ENCODE measurements at regions not wholly inside any gene's neighbourhood (a gene's known extent, or its start where the extent isn't known, plus 50 kb on each side); places are given as distances from the start of the nearest gene placed in this dataset.

GRCh38 chr13:22288496-22288895, 617.6 kb downstream of the FGF9 start:
- H3K4me3 ChIP-seq (replicated peaks; ENCODE audit: low read depth, low read length), result no peak overlapping the region
- DNase-seq (ENCODE audit: low read depth), result no peak
- TF ChIP-seq CTCF (IDR thresholded peaks at IDR 0.05; ENCODE audit: low read length, missing control alignments), result no peak

- no peak overlapping the region for H3K4me3 ChIP-seq (replicated peaks; ENCODE audit: low read depth, low read length)
- no peak for TF ChIP-seq CTCF (IDR thresholded peaks at IDR 0.05; ENCODE audit: low read length, missing control alignments)
- DNase-seq (ENCODE audit: low read depth), result no peak
Observed at GRCh38 chr13:22289711-22290110, 618.8 kb downstream of the FGF9 start.

DNA sequence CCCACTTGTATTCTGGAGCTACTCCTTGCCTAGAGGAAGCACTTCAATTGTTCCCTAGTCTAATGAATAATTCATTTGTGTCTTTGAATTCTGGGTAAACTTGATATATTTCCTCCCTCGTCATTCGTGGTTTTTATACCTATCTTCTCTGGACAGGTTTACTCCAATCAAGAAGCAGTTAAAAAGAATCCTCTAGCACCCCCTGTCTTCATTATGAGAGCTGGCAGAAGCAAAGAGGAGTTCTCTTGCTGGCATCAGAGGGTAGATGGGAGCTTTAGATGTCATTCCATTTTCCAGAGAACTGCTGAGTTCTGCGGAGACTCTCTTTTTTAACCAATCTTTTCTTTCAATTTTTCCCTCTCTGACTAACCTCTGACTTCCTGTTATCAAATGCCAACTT, 627.7 kb downstream of the FGF9 start:
- TF ChIP-seq CTCF (IDR thresholded peaks at IDR 0.05; ENCODE audit: low read length, missing control alignments), result no peak
- no peak overlapping the region for H3K4me3 ChIP-seq (replicated peaks; ENCODE audit: low read depth, low read length)
- no peak for DNase-seq (ENCODE audit: low read depth)

GRCh38 chr13:22311734-22312404, 641.0 kb downstream of the FGF9 start:
- DNase-seq (ENCODE audit: low read depth), result no peak
- no peak for TF ChIP-seq CTCF (IDR thresholded peaks at IDR 0.05; ENCODE audit: low read length, missing control alignments)
- no peak overlapping the region for H3K4me3 ChIP-seq (replicated peaks; ENCODE audit: low read depth, low read length)

DNA sequence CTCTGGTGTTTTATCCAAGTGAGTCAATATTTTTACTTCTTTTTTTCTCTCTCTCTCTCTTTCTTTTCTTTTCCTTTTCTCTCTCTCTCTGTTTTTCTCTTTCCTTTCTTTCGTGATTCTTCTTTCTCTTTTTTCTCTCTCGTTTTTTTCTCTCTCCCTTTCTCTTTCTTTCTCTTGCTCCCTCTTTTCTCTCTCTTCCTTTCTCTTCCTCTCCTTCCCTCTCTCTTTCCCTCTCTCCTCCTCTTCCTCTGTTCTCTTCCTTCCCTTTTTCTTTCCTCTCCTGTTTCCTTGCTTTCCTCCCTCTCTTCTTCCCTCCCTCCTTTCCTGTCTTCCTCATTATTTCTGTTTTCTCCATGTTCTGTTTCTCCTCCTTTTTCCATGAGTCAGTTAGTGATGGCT, 641.5 kb downstream of the FGF9 start:
- no peak for DNase-seq (ENCODE audit: low read depth)
- TF ChIP-seq CTCF (IDR thresholded peaks at IDR 0.05; ENCODE audit: low read length, missing control alignments), result no peak
- H3K4me3 ChIP-seq (replicated peaks; ENCODE audit: low read depth, low read length), result no peak overlapping the region

DNA sequence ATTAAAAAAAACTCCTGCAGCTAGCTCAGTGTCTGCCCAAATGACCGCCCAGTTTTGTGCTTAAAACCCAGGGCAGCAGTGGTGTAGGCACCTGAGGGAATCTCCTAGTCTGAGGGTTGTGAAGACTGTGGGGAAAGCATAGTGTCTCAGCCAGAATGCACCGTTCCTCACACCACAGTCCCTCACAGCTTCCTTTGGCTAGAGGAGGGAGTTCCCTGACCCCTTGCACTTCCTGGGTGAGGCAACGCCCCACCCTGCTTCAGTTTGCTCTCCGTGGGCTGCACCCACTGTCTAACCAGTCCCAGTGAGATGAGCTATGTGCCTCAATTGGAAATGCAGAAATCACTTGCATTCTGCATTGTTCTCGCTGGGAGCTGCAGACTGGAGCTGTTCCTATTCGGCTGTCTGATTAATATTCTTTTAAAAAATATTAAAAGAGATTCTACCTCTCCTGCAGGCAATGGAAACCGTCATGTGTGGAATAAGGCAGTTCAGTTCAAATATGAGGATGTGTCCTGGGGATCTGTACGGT, 645.7 kb downstream of the FGF9 start:
- H3K4me3 ChIP-seq (replicated peaks; ENCODE audit: low read depth, low read length), result no peak overlapping the region
- DNase-seq (ENCODE audit: low read depth), result no peak
- TF ChIP-seq CTCF (IDR thresholded peaks at IDR 0.05; ENCODE audit: low read length, missing control alignments), result no peak

DNA sequence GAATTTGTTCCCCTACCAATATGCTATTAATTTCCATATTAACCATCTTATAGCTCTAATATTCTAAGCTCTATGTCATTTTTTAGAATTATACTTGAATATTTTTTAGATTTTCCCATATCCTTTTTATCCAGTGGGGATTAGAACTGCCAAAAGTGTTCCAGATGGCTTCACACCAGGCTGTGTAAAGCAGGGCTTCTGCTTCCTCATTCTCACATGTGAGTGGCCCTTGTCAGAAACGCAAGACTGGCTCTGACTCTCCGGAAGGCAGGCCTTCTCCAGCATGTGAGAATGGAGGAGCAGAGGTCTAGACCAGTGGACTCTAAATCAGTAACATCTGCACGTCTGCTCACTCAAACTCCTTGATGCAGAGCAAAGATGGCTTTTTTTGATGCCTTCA, 650.1 kb downstream of the FGF9 start:
- no peak for DNase-seq (ENCODE audit: low read depth)
- no peak overlapping the region for H3K4me3 ChIP-seq (replicated peaks; ENCODE audit: low read depth, low read length)
- no peak for TF ChIP-seq CTCF (IDR thresholded peaks at IDR 0.05; ENCODE audit: low read length, missing control alignments)
